Adrenal gland (tissue), 5 donors: ENCODE measurements at regions not wholly inside any gene's neighbourhood (a gene's known extent, or its start where the extent isn't known, plus 50 kb on each side); places are given as distances from the start of the nearest gene placed in this dataset.

ENCODE experiments used
- POLR2A ChIP-seq, 2 donors: fragments of 450-650 bp; IDR thresholded peaks; one replicate each; pipeline ENCODE4 v1.6.1; 2017; ENCODE audit warnings: antibody characterized with exemption in 2 of 2, mild to moderate bottlenecking in 2 of 2, moderate library complexity in 1 of 2
- TF ChIP-seq, protein P1 (sequence below), 6 experiments: fragments of 450-650 bp in 4 of 6; fragments of 200-600 bp in 2 of 6; sonication (generic) in 1 of 6; IDR thresholded peaks; 1 replicate in 5 of 6; 2 replicates in 1 of 6; pipeline versions ENCODE4 v1.5.1 to v1.8.0; 2016 to 2021; ENCODE audit warnings: antibody characterized with exemption in 6 of 6, mild to moderate bottlenecking in 2 of 6, moderate library complexity in 1 of 6
- donor health status: DM: no; HTN: no; CAD: no.

DNA sequence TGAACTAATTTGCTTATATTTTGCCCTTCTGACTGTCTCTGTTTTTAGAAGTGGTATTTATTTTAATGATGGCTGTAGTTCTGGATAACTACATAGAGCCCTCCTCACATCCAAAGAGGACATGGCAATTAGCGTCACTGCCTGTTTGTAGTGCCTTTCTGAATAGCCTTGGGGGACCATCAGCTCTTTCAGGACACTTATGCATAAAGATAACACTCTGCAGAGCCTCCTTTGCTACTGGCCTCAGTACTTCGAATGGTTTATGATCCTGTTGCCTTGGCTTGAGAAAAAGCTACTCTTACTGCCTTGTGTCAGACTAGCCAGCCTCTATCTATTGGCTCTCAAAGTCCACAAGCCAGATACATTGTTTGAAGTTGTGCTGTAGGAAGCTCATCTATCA, 105.4 kb upstream of the SPRED1 start:
- TF ChIP-seq, protein P1, sequence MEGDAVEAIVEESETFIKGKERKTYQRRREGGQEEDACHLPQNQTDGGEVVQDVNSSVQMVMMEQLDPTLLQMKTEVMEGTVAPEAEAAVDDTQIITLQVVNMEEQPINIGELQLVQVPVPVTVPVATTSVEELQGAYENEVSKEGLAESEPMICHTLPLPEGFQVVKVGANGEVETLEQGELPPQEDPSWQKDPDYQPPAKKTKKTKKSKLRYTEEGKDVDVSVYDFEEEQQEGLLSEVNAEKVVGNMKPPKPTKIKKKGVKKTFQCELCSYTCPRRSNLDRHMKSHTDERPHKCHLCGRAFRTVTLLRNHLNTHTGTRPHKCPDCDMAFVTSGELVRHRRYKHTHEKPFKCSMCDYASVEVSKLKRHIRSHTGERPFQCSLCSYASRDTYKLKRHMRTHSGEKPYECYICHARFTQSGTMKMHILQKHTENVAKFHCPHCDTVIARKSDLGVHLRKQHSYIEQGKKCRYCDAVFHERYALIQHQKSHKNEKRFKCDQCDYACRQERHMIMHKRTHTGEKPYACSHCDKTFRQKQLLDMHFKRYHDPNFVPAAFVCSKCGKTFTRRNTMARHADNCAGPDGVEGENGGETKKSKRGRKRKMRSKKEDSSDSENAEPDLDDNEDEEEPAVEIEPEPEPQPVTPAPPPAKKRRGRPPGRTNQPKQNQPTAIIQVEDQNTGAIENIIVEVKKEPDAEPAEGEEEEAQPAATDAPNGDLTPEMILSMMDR (IDR thresholded peaks at IDR 0.05), result no peak
- TF ChIP-seq POLR2A (IDR thresholded peaks at IDR 0.05), result no peak
